LNCaP clone FGC (cell line): ENCODE measurements at regions not wholly inside any gene's neighbourhood (a gene's known extent, or its start where the extent isn't known, plus 50 kb on each side); places are given as distances from the start of the nearest gene placed in this dataset.
A peak's percentile ranks its signal among the peaks of the same experiment; 100 is the strongest.

Experiments used
- DNase-seq: peaks from one replicate; pipeline ENCODE4 v3.0.0-alpha.2; 2011; ENCODE audit warnings: low read depth
- H3K4me3 ChIP-seq: 2 replicates; pipeline ENCODE4 v1.5.1; 2011; ENCODE audit warnings: mild to moderate bottlenecking, low read depth, low read length, control low read depth
- CTCF ChIP-seq: IDR thresholded peaks from 2 replicates; pipeline ENCODE4 v1.5.1; 2012; ENCODE audit warnings: mild to moderate bottlenecking; ENCODE audit not compliant: control insufficient read depth, insufficient read depth; ENCODE audit errors: extremely low read depth

- TF ChIP-seq CTCF: no peak
- DNase-seq: no peak
- no peak overlapping the region for H3K4me3 ChIP-seq
Measured at GRCh38 chrX:140848800-140849199, 139.2 kb downstream of the LINC00632 start.

- no peak for TF ChIP-seq CTCF
- DNase-seq: no peak
- H3K4me3 ChIP-seq: no peak overlapping the region
Measured at GRCh38 chrX:140860718-140861117, 141.7 kb upstream of the SPANXB1 start.

- no peak for TF ChIP-seq CTCF
- no peak overlapping the region for H3K4me3 ChIP-seq
- DNase-seq: no peak
Measured at GRCh38 chrX:140866446-140866845, 135.9 kb upstream of the SPANXB1 start.

GRCh38 chrX:140912606-140913005 lies 89.8 kb upstream of the SPANXB1 start:
- no peak for TF ChIP-seq CTCF
- peak; percentile 37 for DNase-seq

GRCh38 chrX:140913802-140914501 lies 88.4 kb upstream of the SPANXB1 start:
- no peak overlapping the region for H3K4me3 ChIP-seq
- TF ChIP-seq CTCF: no peak
- DNase-seq: no peak

More at GRCh38 chrX:140912606-140913005, 89.8 kb upstream of the SPANXB1 start:
- H3K4me3 ChIP-seq: no peak overlapping the region

- TF ChIP-seq CTCF: no peak
- H3K4me3 ChIP-seq: no peak overlapping the region
- no peak for DNase-seq
Measured at GRCh38 chrX:140916872-140917271, 85.5 kb upstream of the SPANXB1 start.
